Tibial nerve (tissue), 4 donors: ENCODE measurements at regions not wholly inside any gene's neighbourhood (a gene's known extent, or its start where the extent isn't known, plus 50 kb on each side); places are given as distances from the start of the nearest gene placed in this dataset.

Source experiments
- CTCF ChIP-seq, 5 experiments: fragments of 200-600 bp in 3 of 5; fragments of 450-650 bp in 2 of 5; sonication (generic) in 3 of 5; IDR thresholded peaks; one replicate each; pipeline ENCODE4 v1.5.1; 2016 to 2019; ENCODE audit warnings: antibody characterized with exemption in 5 of 5, mild to moderate bottlenecking in 3 of 5, moderate library complexity in 2 of 5
- EP300 ChIP-seq, 2 donors: sonication (generic); formaldehyde crosslinking; IDR thresholded peaks; one replicate each; pipeline ENCODE4 v1.6.1; 2017; ENCODE audit warnings: antibody characterized with exemption in 2 of 2, mild to moderate bottlenecking in 1 of 2

GRCh38 chr15:45913451-45913850 is 278.6 kb downstream of the SQOR start:
- TF ChIP-seq CTCF (IDR thresholded peaks at IDR 0.05) = no peak
- TF ChIP-seq EP300 (IDR thresholded peaks at IDR 0.05) = no peak
